HG03575 (cell line): ENCODE measurements at regions not wholly inside any gene's neighbourhood (a gene's known extent, or its start where the extent isn't known, plus 50 kb on each side); places are given as distances from the start of the nearest gene placed in this dataset.
"Not testable (repeated sequence)": the region's sequence is repeated elsewhere in the genome, so short reads cannot be mapped to it uniquely, and the experiment has no call there.

Experiments used
- ATAC-seq: cut with Tn5 transposase; IDR thresholded peaks from one replicate; pipeline ENCODE4 v1.9.1; 2021; ENCODE audit not compliant: unreplicated experiment, insufficient number of reproducible peaks, low FRiP score; ENCODE audit errors: extremely low read depth

- ATAC-seq, result no peak
Measured at GRCh38 chr14:40025101-40025500, 592.9 kb upstream of the FBXO33 start.

GRCh38 chr14:40010961-40011360 lies 578.7 kb upstream of the FBXO33 start:
- ATAC-seq, result no peak

GRCh38 chr14:40009771-40010170 lies 577.5 kb upstream of the FBXO33 start:
- no peak for ATAC-seq

- not testable (repeated sequence) for ATAC-seq
Measured at GRCh38 chr14:40008345-40008744, 576.1 kb upstream of the FBXO33 start.

GRCh38 chr14:40004871-40005500 lies 572.8 kb upstream of the FBXO33 start:
- no peak for ATAC-seq

- ATAC-seq, result no peak
Measured at GRCh38 chr14:40003773-40004172, 571.5 kb upstream of the FBXO33 start.

- no peak for ATAC-seq
Measured at GRCh38 chr14:39998854-39999253, 566.6 kb upstream of the FBXO33 start.

GRCh38 chr14:39998114-39998513 lies 565.9 kb upstream of the FBXO33 start:
- ATAC-seq, result no peak

GRCh38 chr14:39991041-39991440 lies 558.8 kb upstream of the FBXO33 start:
- no peak for ATAC-seq

GRCh38 chr14:39988939-39989338 lies 556.7 kb upstream of the FBXO33 start:
- no peak for ATAC-seq

- no peak for ATAC-seq
Measured at GRCh38 chr14:39984323-39984722, 552.1 kb upstream of the FBXO33 start.

GRCh38 chr14:39977198-39977597 lies 545.0 kb upstream of the FBXO33 start:
- ATAC-seq, result no peak

GRCh38 chr14:39974036-39974435 lies 541.8 kb upstream of the FBXO33 start:
- peak; percentile 95 for ATAC-seq

GRCh38 chr14:39972704-39973103 lies 540.5 kb upstream of the FBXO33 start:
- no peak for ATAC-seq

GRCh38 chr14:39967885-39968284 lies 535.7 kb upstream of the FBXO33 start:
- no peak for ATAC-seq

- no peak for ATAC-seq
Measured at GRCh38 chr14:39957987-39958386, 525.8 kb upstream of the FBXO33 start.

GRCh38 chr14:39957290-39957689 lies 525.1 kb upstream of the FBXO33 start:
- ATAC-seq, result no peak

GRCh38 chr14:39956372-39956771 lies 524.1 kb upstream of the FBXO33 start:
- ATAC-seq, result no peak

- no peak for ATAC-seq
Measured at GRCh38 chr14:39948235-39948634, 516.0 kb upstream of the FBXO33 start.

- ATAC-seq, result no peak
Measured at GRCh38 chr14:39946807-39947206, 514.6 kb upstream of the FBXO33 start.

GRCh38 chr14:39939023-39939422 lies 506.8 kb upstream of the FBXO33 start:
- no peak for ATAC-seq
